GM23338 (cell line): ENCODE measurements at regions not wholly inside any gene's neighbourhood (a gene's known extent, or its start where the extent isn't known, plus 50 kb on each side); places are given as distances from the start of the nearest gene placed in this dataset.

Experiments used
- ATAC-seq: fragments of 200-7000 bp; cut with Tn5 transposase; 3 replicates; pipeline ENCODE4 v1.9.1; 2020
- DNase-seq: peaks from one replicate; pipeline ENCODE4 v3.0.0-alpha.2; 2015; ENCODE audit warnings: low spot score
- H2AFZ ChIP-seq: fragments of 200-600 bp; sonication (generic); 2 replicates; pipeline ENCODE4 v1.8.0; 2016; ENCODE audit warnings: antibody characterized with exemption, mild to moderate bottlenecking, moderate library complexity
- H3F3A ChIP-seq: fragments of 200-600 bp; sonication (generic); replicated peaks from 2 replicates; pipeline ENCODE4 v1.8.0; 2017; ENCODE audit warnings: antibody characterized with exemption, mixed run types, low read depth
- H3K27ac ChIP-seq: fragments of 200-600 bp; sonication (generic); 2 replicates; pipeline ENCODE4 v1.6.1; 2016; ENCODE audit warnings: low read depth
- H3K27me3 ChIP-seq: fragments of 200-600 bp; sonication (generic); 2 replicates; pipeline ENCODE4 v1.8.0; 2016; ENCODE audit warnings: mild to moderate bottlenecking, mixed run types, moderate library complexity; ENCODE audit not compliant: insufficient read depth
- H3K36me3 ChIP-seq: fragments of 200-600 bp; sonication (generic); 2 replicates; pipeline ENCODE4 v1.8.0; 2016; ENCODE audit warnings: mild to moderate bottlenecking; ENCODE audit not compliant: insufficient read depth
- H3K4me1 ChIP-seq: fragments of 200-600 bp; sonication (generic); 2 replicates; pipeline ENCODE4 v1.8.0; 2016; ENCODE audit warnings: mild to moderate bottlenecking, moderate library complexity; ENCODE audit not compliant: insufficient read depth
- H3K4me2 ChIP-seq: fragments of 200-600 bp; sonication (generic); 2 replicates; pipeline ENCODE4 v1.7.1; 2017; ENCODE audit warnings: mixed run types
- H3K4me3 ChIP-seq: fragments of 200-600 bp; sonication (generic); 2 replicates; pipeline ENCODE4 v1.6.1; 2016; ENCODE audit warnings: mixed run types
- H3K79me2 ChIP-seq: fragments of 200-600 bp; sonication (generic); replicated peaks from 2 replicates; pipeline ENCODE4 v1.8.0; 2017; ENCODE audit warnings: mild to moderate bottlenecking; ENCODE audit not compliant: insufficient read depth
- H3K9me2 ChIP-seq: fragments of 200-600 bp; sonication (generic); 2 replicates; pipeline ENCODE4 v1.8.0; 2017; ENCODE audit not compliant: insufficient read depth
- H4K20me1 ChIP-seq: fragments of 200-600 bp; sonication (generic); replicated peaks from 2 replicates; pipeline ENCODE4 v1.8.0; 2017; ENCODE audit warnings: mild to moderate bottlenecking; ENCODE audit not compliant: insufficient read depth
- H3K27ac Mint-ChIP-seq: 2 replicates; pipeline ENCODE4 v1.8.0; 2020; ENCODE audit warnings: inconsistent platforms, mild to moderate bottlenecking, moderate library complexity, mixed read lengths
- H3K27me3 Mint-ChIP-seq: 3 replicates; pipeline ENCODE4 v1.8.0; 2022; ENCODE audit warnings: low read depth, mild to moderate bottlenecking, moderate library complexity, mixed read lengths, inconsistent platforms; ENCODE audit not compliant: insufficient read depth, poor library complexity
- H3K36me3 Mint-ChIP-seq: 3 replicates; pipeline ENCODE4 v1.8.0; 2021; ENCODE audit warnings: low read depth, mild to moderate bottlenecking, inconsistent platforms, moderate library complexity, mixed read lengths
- H3K4me1 Mint-ChIP-seq: 3 replicates; pipeline ENCODE4 v1.8.0; 2020; ENCODE audit warnings: mild to moderate bottlenecking, inconsistent platforms, mixed read lengths
- H3K4me3 Mint-ChIP-seq: 3 replicates; pipeline ENCODE4 v1.8.0; 2021; ENCODE audit warnings: moderate library complexity, mild to moderate bottlenecking, inconsistent platforms, mixed read lengths
- H3K9me3 Mint-ChIP-seq: 3 replicates; pipeline ENCODE4 v1.8.0; 2020; ENCODE audit warnings: moderate library complexity, mild to moderate bottlenecking, inconsistent platforms, mixed read lengths
- CREB1 ChIP-seq: fragments of 250-450 bp; sonication (Bioruptor Pico); IDR thresholded peaks from 2 replicates; pipeline ENCODE4 v1.5.0; 2020; ENCODE audit warnings: low read depth, mild to moderate bottlenecking, moderate library complexity
- EZH2 ChIP-seq: fragments of 200-600 bp; sonication (generic); IDR thresholded peaks from one replicate; pipeline ENCODE4 v1.8.0; 2017; ENCODE audit warnings: antibody characterized with exemption, mild to moderate bottlenecking, low read depth; ENCODE audit not compliant: unreplicated experiment
- EZH2phosphoT487 ChIP-seq: fragments of 200-600 bp; sonication (generic); IDR thresholded peaks from one replicate; pipeline ENCODE4 v1.8.1; 2018; ENCODE audit warnings: antibody characterized with exemption; ENCODE audit not compliant: unreplicated experiment
- NANOG ChIP-seq: IDR thresholded peaks from 2 replicates; pipeline ENCODE4 v1.6.1; 2016; ENCODE audit warnings: antibody characterized with exemption, borderline replicate concordance
- ZNF114 ChIP-seq: fragments of 250-450 bp; sonication (Bioruptor Pico); IDR thresholded peaks from 2 replicates; pipeline ENCODE4 v1.5.0; 2020; ENCODE audit warnings: mild to moderate bottlenecking, moderate library complexity
- TF ChIP-seq, protein P1 (sequence below): IDR thresholded peaks from 2 replicates; pipeline ENCODE4 v1.6.1; 2016; ENCODE audit warnings: antibody characterized with exemption
- TF ChIP-seq, protein P2 (sequence below): fragments of 250-450 bp; sonication (Bioruptor Pico); IDR thresholded peaks from 2 replicates; pipeline ENCODE4 v1.5.0; 2020; ENCODE audit warnings: mild to moderate bottlenecking, moderate library complexity

DNA sequence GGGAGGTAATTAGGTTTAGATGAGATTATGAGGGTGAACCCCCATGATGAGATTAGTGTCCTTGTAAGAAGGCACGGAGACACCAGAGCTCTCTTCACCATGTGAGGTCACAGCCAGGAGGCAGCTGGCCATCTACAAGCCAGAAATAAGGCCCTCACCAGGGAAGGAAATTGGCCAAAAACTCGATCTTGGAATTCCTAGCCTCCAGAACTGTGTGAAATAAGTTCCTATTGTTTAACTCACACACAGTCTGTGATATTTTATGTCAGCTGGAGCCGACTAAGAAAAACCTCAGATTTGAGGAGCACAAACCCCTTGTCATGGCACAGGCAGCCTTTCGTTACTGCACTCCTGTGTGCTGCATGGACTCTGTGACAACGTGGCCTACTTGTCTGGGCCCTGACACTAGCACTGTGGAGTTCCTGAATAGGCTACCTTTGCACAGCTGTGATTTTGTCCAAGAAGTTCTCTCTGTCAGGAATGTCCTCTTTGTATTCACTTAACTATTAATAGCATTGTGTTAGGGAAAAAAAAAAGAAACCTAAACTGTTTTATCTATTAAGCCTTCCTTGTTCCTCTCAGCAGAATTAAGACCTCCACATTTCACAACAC, 319.8 kb downstream of the TDRD15 start:
- Mint-ChIP-seq H3K36me3 (no peaks in the 10 kb centered on the region), H3K4me1 (peaks cover 12% of the 10 kb centered on the region; the same call in 2 of the 3 replicates), H3K27me3 (peaks cover 4% of the 10 kb centered on the region), H3K27ac (no peak overlapping the region), H3K4me3 (no peak overlapping the region), H3K9me3 (no peaks in the 10 kb centered on the region; the same call in 2 of the 3 replicates)
- Histone ChIP-seq H4K20me1 (no peaks in the 10 kb centered on the region), H3K4me3 (no peak overlapping the region), H3K4me1 (peaks cover 4% of the 10 kb centered on the region; the same call in 1 of the 2 replicates), H3F3A (no peaks in the 10 kb centered on the region), H3K79me2 (no peaks in the 10 kb centered on the region), H3K9me2 (no peaks in the 10 kb centered on the region), H3K27me3 (no peaks in the 10 kb centered on the region), H2AFZ (no peak overlapping the region), H3K36me3 (no peaks in the 10 kb centered on the region), H3K4me2 (no peak overlapping the region), H3K27ac (no peak overlapping the region)
- no peak for ATAC-seq
- TF ChIP-seq ZNF114 (CRISPR knock-in tag) (no peak), NANOG (no peak), EZH2 (no peak), EZH2phosphoT487 (no peak), CREB1 (CRISPR knock-in tag) (no peak)
- TF ChIP-seq, protein P1, sequence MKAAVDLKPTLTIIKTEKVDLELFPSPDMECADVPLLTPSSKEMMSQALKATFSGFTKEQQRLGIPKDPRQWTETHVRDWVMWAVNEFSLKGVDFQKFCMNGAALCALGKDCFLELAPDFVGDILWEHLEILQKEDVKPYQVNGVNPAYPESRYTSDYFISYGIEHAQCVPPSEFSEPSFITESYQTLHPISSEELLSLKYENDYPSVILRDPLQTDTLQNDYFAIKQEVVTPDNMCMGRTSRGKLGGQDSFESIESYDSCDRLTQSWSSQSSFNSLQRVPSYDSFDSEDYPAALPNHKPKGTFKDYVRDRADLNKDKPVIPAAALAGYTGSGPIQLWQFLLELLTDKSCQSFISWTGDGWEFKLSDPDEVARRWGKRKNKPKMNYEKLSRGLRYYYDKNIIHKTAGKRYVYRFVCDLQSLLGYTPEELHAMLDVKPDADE: no peak
- TF ChIP-seq, protein P2, sequence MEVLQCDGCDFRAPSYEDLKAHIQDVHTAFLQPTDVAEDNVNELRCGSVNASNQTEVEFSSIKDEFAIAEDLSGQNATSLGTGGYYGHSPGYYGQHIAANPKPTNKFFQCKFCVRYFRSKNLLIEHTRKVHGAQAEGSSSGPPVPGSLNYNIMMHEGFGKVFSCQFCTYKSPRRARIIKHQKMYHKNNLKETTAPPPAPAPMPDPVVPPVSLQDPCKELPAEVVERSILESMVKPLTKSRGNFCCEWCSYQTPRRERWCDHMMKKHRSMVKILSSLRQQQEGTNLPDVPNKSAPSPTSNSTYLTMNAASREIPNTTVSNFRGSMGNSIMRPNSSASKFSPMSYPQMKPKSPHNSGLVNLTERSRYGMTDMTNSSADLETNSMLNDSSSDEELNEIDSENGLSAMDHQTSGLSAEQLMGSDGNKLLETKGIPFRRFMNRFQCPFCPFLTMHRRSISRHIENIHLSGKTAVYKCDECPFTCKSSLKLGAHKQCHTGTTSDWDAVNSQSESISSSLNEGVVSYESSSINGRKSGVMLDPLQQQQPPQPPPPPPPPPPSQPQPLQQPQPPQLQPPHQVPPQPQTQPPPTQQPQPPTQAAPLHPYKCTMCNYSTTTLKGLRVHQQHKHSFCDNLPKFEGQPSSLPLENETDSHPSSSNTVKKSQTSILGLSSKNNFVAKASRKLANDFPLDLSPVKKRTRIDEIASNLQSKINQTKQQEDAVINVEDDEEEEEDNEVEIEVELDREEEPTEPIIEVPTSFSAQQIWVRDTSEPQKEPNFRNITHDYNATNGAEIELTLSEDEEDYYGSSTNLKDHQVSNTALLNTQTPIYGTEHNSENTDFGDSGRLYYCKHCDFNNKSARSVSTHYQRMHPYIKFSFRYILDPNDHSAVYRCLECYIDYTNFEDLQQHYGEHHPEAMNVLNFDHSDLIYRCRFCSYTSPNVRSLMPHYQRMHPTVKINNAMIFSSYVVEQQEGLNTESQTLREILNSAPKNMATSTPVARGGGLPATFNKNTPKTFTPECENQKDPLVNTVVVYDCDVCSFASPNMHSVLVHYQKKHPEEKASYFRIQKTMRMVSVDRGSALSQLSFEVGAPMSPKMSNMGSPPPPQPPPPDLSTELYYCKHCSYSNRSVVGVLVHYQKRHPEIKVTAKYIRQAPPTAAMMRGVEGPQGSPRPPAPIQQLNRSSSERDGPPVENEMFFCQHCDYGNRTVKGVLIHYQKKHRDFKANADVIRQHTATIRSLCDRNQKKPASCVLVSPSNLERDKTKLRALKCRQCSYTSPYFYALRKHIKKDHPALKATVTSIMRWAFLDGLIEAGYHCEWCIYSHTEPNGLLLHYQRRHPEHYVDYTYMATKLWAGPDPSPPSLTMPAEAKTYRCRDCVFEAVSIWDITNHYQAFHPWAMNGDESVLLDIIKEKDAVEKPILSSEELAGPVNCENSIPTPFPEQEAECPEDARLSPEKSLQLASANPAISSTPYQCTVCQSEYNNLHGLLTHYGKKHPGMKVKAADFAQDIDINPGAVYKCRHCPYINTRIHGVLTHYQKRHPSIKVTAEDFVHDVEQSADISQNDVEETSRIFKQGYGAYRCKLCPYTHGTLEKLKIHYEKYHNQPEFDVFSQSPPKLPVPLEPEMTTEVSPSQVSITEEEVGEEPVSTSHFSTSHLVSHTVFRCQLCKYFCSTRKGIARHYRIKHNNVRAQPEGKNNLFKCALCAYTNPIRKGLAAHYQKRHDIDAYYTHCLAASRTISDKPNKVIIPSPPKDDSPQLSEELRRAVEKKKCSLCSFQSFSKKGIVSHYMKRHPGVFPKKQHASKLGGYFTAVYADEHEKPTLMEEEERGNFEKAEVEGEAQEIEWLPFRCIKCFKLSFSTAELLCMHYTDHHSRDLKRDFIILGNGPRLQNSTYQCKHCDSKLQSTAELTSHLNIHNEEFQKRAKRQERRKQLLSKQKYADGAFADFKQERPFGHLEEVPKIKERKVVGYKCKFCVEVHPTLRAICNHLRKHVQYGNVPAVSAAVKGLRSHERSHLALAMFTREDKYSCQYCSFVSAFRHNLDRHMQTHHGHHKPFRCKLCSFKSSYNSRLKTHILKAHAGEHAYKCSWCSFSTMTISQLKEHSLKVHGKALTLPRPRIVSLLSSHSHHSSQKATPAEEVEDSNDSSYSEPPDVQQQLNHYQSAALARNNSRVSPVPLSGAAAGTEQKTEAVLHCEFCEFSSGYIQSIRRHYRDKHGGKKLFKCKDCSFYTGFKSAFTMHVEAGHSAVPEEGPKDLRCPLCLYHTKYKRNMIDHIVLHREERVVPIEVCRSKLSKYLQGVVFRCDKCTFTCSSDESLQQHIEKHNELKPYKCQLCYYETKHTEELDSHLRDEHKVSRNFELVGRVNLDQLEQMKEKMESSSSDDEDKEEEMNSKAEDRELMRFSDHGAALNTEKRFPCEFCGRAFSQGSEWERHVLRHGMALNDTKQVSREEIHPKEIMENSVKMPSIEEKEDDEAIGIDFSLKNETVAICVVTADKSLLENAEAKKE (CRISPR knock-in tag): no peak
- DNase-seq: no peak
